ENCODE measurements at regions not wholly inside any gene's neighbourhood (a gene's known extent, or its start where the extent isn't known, plus 50 kb on each side); places are given as distances from the start of the nearest gene placed in this dataset.

- no peak overlapping the region for H3K4me3 ChIP-seq
- TF ChIP-seq CTCF (IDR thresholded peaks at IDR 0.05): no peak
- DNase-seq (ENCODE audit: low spot score in 2 of 2): no peak
- intact Hi-C loops (cut with DNase I): loop anchor here (2.0 kb wide), 1 partner anchor 900 kb away; no protein-coding TSS in a partner anchor
- H3K9me3 ChIP-seq: no peaks in the 10 kb centered on the region
- H3K36me3 ChIP-seq: no peaks in the 10 kb centered on the region
- H3K4me1 ChIP-seq: no peaks in the 10 kb centered on the region
- H3K27me3 ChIP-seq: no peaks in the 10 kb centered on the region
- H3K27ac ChIP-seq: no peak overlapping the region
These were observed 547.6 kb downstream of the BUD13 start for GRCh38 chr11:116225236-116225635.

GRCh38 chr11:116224889-116225200 lies 547.9 kb downstream of the BUD13 start:
- TF ChIP-seq CTCF (IDR thresholded peaks at IDR 0.05): no peak
- no peaks in the 10 kb centered on the region for H3K36me3 ChIP-seq
- H3K4me1 ChIP-seq: no peaks in the 10 kb centered on the region
- no peaks in the 10 kb centered on the region for H3K9me3 ChIP-seq
- no peak for DNase-seq (ENCODE audit: low spot score in 2 of 2)
- H3K4me3 ChIP-seq: no peak overlapping the region
- intact Hi-C loops (cut with DNase I): loop anchor here (2.0 kb wide), 1 partner anchor 900 kb away; no protein-coding TSS in a partner anchor
- H3K27ac ChIP-seq: no peak overlapping the region
- no peaks in the 10 kb centered on the region for H3K27me3 ChIP-seq

GRCh38 chr11:116224154-116224888 lies 548.5 kb downstream of the BUD13 start:
- Histone ChIP-seq H3K4me3 (no peak overlapping the region), H3K4me1 (no peaks in the 10 kb centered on the region), H3K27ac (no peak overlapping the region), H3K27me3 (no peaks in the 10 kb centered on the region), H3K36me3 (no peaks in the 10 kb centered on the region), H3K9me3 (no peaks in the 10 kb centered on the region)
- intact Hi-C loops (cut with DNase I): loop anchor here (2.0 kb wide), 1 partner anchor 900 kb away; no protein-coding TSS in a partner anchor
- no peak for DNase-seq (ENCODE audit: low spot score in 2 of 2)
- TF ChIP-seq CTCF (IDR thresholded peaks at IDR 0.05): peak in 2 of 3 experiments; percentile 24 to 60

GRCh38 chr11:116221351-116221750 lies 551.4 kb downstream of the BUD13 start:
- no peaks in the 10 kb centered on the region for H3K36me3 ChIP-seq
- no peaks in the 10 kb centered on the region for H3K9me3 ChIP-seq
- no peak overlapping the region for H3K4me3 ChIP-seq
- H3K4me1 ChIP-seq: no peaks in the 10 kb centered on the region
- intact Hi-C loops (cut with DNase I): no loop called here
- no peaks in the 10 kb centered on the region for H3K27me3 ChIP-seq
- no peak overlapping the region for H3K27ac ChIP-seq
- no peak for TF ChIP-seq CTCF (IDR thresholded peaks at IDR 0.05)
- no peak for DNase-seq (ENCODE audit: low spot score in 2 of 2)

GRCh38 chr11:116219171-116219635 lies 553.6 kb downstream of the BUD13 start:
- intact Hi-C loops (cut with DNase I): no loop called here
- DNase-seq (ENCODE audit: low spot score in 2 of 2): peak in 1 of 2 donors; percentile 8

More at GRCh38 chr11:116219171-116219635, 553.6 kb downstream of the BUD13 start:
- H3K4me1 ChIP-seq: no peaks in the 10 kb centered on the region
- no peaks in the 10 kb centered on the region for H3K27me3 ChIP-seq
- no peaks in the 10 kb centered on the region for H3K36me3 ChIP-seq
- H3K9me3 ChIP-seq: no peaks in the 10 kb centered on the region
- no peak overlapping the region for H3K27ac ChIP-seq
- TF ChIP-seq CTCF (IDR thresholded peaks at IDR 0.05): no peak
- H3K4me3 ChIP-seq: no peak overlapping the region
